ENCODE measurements at regions not wholly inside any gene's neighbourhood (a gene's known extent, or its start where the extent isn't known, plus 50 kb on each side); places are given as distances from the start of the nearest gene placed in this dataset.

GRCh38 chr13:50382511-50382910 lies 367.3 kb downstream of the KCNRG start:
- Histone ChIP-seq H3K27me3 (ENCODE audit: insufficient read depth, low read length, poor library complexity) (no peaks in the 10 kb centered on the region), H3K4me1 (ENCODE audit: control insufficient read depth, low read depth, low read length) (peaks cover 6% of the 10 kb centered on the region), H3K79me1 (ENCODE audit: low read length) (no peaks in the 10 kb centered on the region), H3K4me2 (ENCODE audit: low read length) (no peak overlapping the region), H3K36me3 (ENCODE audit: control insufficient read depth, insufficient read depth, low read length) (no peaks in the 10 kb centered on the region), H3K27ac (ENCODE audit: low read depth, low read length) (no peak overlapping the region), H3K79me2 (ENCODE audit: control insufficient read depth, insufficient read depth, low read length) (no peaks in the 10 kb centered on the region), H4K5ac (ENCODE audit: low read length) (no peak overlapping the region), H2BK5ac (ENCODE audit: low read length) (no peak overlapping the region), H2BK120ac (ENCODE audit: low read depth, low read length) (no peak overlapping the region), H3K56ac (ENCODE audit: low read length) (no peak overlapping the region), H3K9ac (ENCODE audit: low read length) (no peak overlapping the region), H4K8ac (ENCODE audit: low read depth, low read length) (no peak overlapping the region), H3K4me3 (ENCODE audit: low read length) (no peak overlapping the region), H2BK15ac (replicated peaks; ENCODE audit: low read depth) (no peak overlapping the region), H2AK5ac (ENCODE audit: low read length) (no peak overlapping the region), H3K18ac (ENCODE audit: low read length) (no peak overlapping the region), H3K4ac (ENCODE audit: low read depth, low read length) (no peak overlapping the region), H3K23ac (ENCODE audit: low read length) (no peak overlapping the region)
- WGBS (ENCODE audit: extremely low coverage, insufficient coverage, low lambda C conversion rate), result no CpG with 5 or more reads among the region's 1 CpG
- no peak for DNase-seq

- Histone ChIP-seq H3K23ac (ENCODE audit: low read length) (no peak overlapping the region), H3K79me1 (ENCODE audit: low read length) (no peaks in the 10 kb centered on the region)
Observed at GRCh38 chr13:50382951-50383350, 367.7 kb downstream of the KCNRG start.

GRCh38 chr13:50384724-50385123 lies 369.5 kb downstream of the KCNRG start:
- no peak overlapping the region for H2AK5ac ChIP-seq (ENCODE audit: low read length)
- no peak overlapping the region for H3K4ac ChIP-seq (ENCODE audit: low read depth, low read length)
- H2BK120ac ChIP-seq (ENCODE audit: low read depth, low read length), result no peak overlapping the region
- no peaks in the 10 kb centered on the region for H3K36me3 ChIP-seq (ENCODE audit: control insufficient read depth, insufficient read depth, low read length)
- no peak overlapping the region for H3K23ac ChIP-seq (ENCODE audit: low read length)
- H3K18ac ChIP-seq (ENCODE audit: low read length), result no peak overlapping the region
- H3K27ac ChIP-seq (ENCODE audit: low read depth, low read length), result no peak overlapping the region
- DNase-seq, result no peak
- WGBS (ENCODE audit: extremely low coverage, insufficient coverage, low lambda C conversion rate), result no CpG with 5 or more reads among the region's 1 CpG
- H2BK15ac ChIP-seq (replicated peaks; ENCODE audit: low read depth), result no peak overlapping the region
- no peak overlapping the region for H3K56ac ChIP-seq (ENCODE audit: low read length)
- H3K27me3 ChIP-seq (ENCODE audit: insufficient read depth, low read length, poor library complexity), result no peaks in the 10 kb centered on the region
- no peaks in the 10 kb centered on the region for H3K4me1 ChIP-seq (ENCODE audit: control insufficient read depth, low read depth, low read length)
- no peak overlapping the region for H4K8ac ChIP-seq (ENCODE audit: low read depth, low read length)
- H4K5ac ChIP-seq (ENCODE audit: low read length), result no peak overlapping the region
- H3K79me1 ChIP-seq (ENCODE audit: low read length), result no peaks in the 10 kb centered on the region
- no peaks in the 10 kb centered on the region for H3K79me2 ChIP-seq (ENCODE audit: control insufficient read depth, insufficient read depth, low read length)
- H2BK5ac ChIP-seq (ENCODE audit: low read length), result no peak overlapping the region
- H3K9ac ChIP-seq (ENCODE audit: low read length), result no peak overlapping the region
- no peak overlapping the region for H3K4me3 ChIP-seq (ENCODE audit: low read length)
- no peak overlapping the region for H3K4me2 ChIP-seq (ENCODE audit: low read length)

More at GRCh38 chr13:50382951-50383350, 367.7 kb downstream of the KCNRG start:
- WGBS (ENCODE audit: extremely low coverage, insufficient coverage, low lambda C conversion rate), result no CpG with 5 or more reads among the region's 4 CpGs
- Histone ChIP-seq H2BK15ac (replicated peaks; ENCODE audit: low read depth) (no peak overlapping the region), H3K36me3 (ENCODE audit: control insufficient read depth, insufficient read depth, low read length) (no peaks in the 10 kb centered on the region), H3K4me3 (ENCODE audit: low read length) (no peak overlapping the region), H2AK5ac (ENCODE audit: low read length) (no peak overlapping the region), H4K8ac (ENCODE audit: low read depth, low read length) (no peak overlapping the region), H3K4ac (ENCODE audit: low read depth, low read length) (no peak overlapping the region), H3K79me2 (ENCODE audit: control insufficient read depth, insufficient read depth, low read length) (no peaks in the 10 kb centered on the region), H2BK120ac (ENCODE audit: low read depth, low read length) (no peak overlapping the region), H3K18ac (ENCODE audit: low read length) (no peak overlapping the region), H3K56ac (ENCODE audit: low read length) (no peak overlapping the region), H2BK5ac (ENCODE audit: low read length) (no peak overlapping the region), H3K27ac (ENCODE audit: low read depth, low read length) (no peak overlapping the region), H3K4me1 (ENCODE audit: control insufficient read depth, low read depth, low read length) (peaks cover 5% of the 10 kb centered on the region), H3K27me3 (ENCODE audit: insufficient read depth, low read length, poor library complexity) (no peaks in the 10 kb centered on the region), H4K5ac (ENCODE audit: low read length) (no peak overlapping the region), H3K9ac (ENCODE audit: low read length) (no peak overlapping the region), H3K4me2 (ENCODE audit: low read length) (no peak overlapping the region)
- DNase-seq, result no peak

- WGBS (ENCODE audit: extremely low coverage, insufficient coverage, low lambda C conversion rate), result no CpG with 5 or more reads among the region's 10 CpGs
- DNase-seq, result peak; percentile 22
- H3K4me3 ChIP-seq (ENCODE audit: low read length), result no peak overlapping the region
Observed at GRCh38 chr13:50386541-50387050, 371.4 kb downstream of the KCNRG start.

GRCh38 chr13:50387051-50387581 lies 371.9 kb downstream of the KCNRG start:
- H3K4me3 ChIP-seq (ENCODE audit: low read length), result no peak overlapping the region
- no peak overlapping the region for H3K27ac ChIP-seq (ENCODE audit: low read depth, low read length)
- no peaks in the 10 kb centered on the region for H3K36me3 ChIP-seq (ENCODE audit: control insufficient read depth, insufficient read depth, low read length)
- no peak overlapping the region for H2BK15ac ChIP-seq (replicated peaks; ENCODE audit: low read depth)
- peaks cover 2% of the 10 kb centered on the region for H3K4me1 ChIP-seq (ENCODE audit: control insufficient read depth, low read depth, low read length)
- no peaks in the 10 kb centered on the region for H3K27me3 ChIP-seq (ENCODE audit: insufficient read depth, low read length, poor library complexity)
- no peak overlapping the region for H2BK120ac ChIP-seq (ENCODE audit: low read depth, low read length)
- H3K9ac ChIP-seq (ENCODE audit: low read length), result peak overlapping the region; percentile 4
- no peak overlapping the region for H2AK5ac ChIP-seq (ENCODE audit: low read length)
- H4K8ac ChIP-seq (ENCODE audit: low read depth, low read length), result no peak overlapping the region
- H3K18ac ChIP-seq (ENCODE audit: low read length), result no peak overlapping the region
- no peak overlapping the region for H3K23ac ChIP-seq (ENCODE audit: low read length)
- H3K79me2 ChIP-seq (ENCODE audit: control insufficient read depth, insufficient read depth, low read length), result no peaks in the 10 kb centered on the region
- no peak overlapping the region for H2BK5ac ChIP-seq (ENCODE audit: low read length)
- H3K56ac ChIP-seq (ENCODE audit: low read length), result no peak overlapping the region
- no CpG with 5 or more reads among the region's 6 CpGs for WGBS (ENCODE audit: extremely low coverage, insufficient coverage, low lambda C conversion rate)
- no peak overlapping the region for H3K4ac ChIP-seq (ENCODE audit: low read depth, low read length)
- no peaks in the 10 kb centered on the region for H3K79me1 ChIP-seq (ENCODE audit: low read length)
- H3K4me2 ChIP-seq (ENCODE audit: low read length), result no peak overlapping the region
- peak; percentile 75 for DNase-seq
- no peak overlapping the region for H4K5ac ChIP-seq (ENCODE audit: low read length)

More at GRCh38 chr13:50386541-50387050, 371.4 kb downstream of the KCNRG start:
- no peak overlapping the region for H3K4ac ChIP-seq (ENCODE audit: low read depth, low read length)
- peak overlapping the region; percentile 4 for H3K9ac ChIP-seq (ENCODE audit: low read length)
- H4K5ac ChIP-seq (ENCODE audit: low read length), result no peak overlapping the region
- H3K79me1 ChIP-seq (ENCODE audit: low read length), result no peaks in the 10 kb centered on the region
- H2BK5ac ChIP-seq (ENCODE audit: low read length), result no peak overlapping the region
- H3K27me3 ChIP-seq (ENCODE audit: insufficient read depth, low read length, poor library complexity), result no peaks in the 10 kb centered on the region
- H3K23ac ChIP-seq (ENCODE audit: low read length), result no peak overlapping the region
- no peak overlapping the region for H3K27ac ChIP-seq (ENCODE audit: low read depth, low read length)
- peak overlapping the region; percentile 44 for H3K56ac ChIP-seq (ENCODE audit: low read length)
- H3K79me2 ChIP-seq (ENCODE audit: control insufficient read depth, insufficient read depth, low read length), result no peaks in the 10 kb centered on the region
- no peak overlapping the region for H3K4me2 ChIP-seq (ENCODE audit: low read length)
- H3K36me3 ChIP-seq (ENCODE audit: control insufficient read depth, insufficient read depth, low read length), result no peaks in the 10 kb centered on the region
- no peak overlapping the region for H3K18ac ChIP-seq (ENCODE audit: low read length)
- H2BK15ac ChIP-seq (replicated peaks; ENCODE audit: low read depth), result no peak overlapping the region
- H2AK5ac ChIP-seq (ENCODE audit: low read length), result no peak overlapping the region
- H3K4me1 ChIP-seq (ENCODE audit: control insufficient read depth, low read depth, low read length), result peaks cover 2% of the 10 kb centered on the region
- H2BK120ac ChIP-seq (ENCODE audit: low read depth, low read length), result no peak overlapping the region
- H4K8ac ChIP-seq (ENCODE audit: low read depth, low read length), result no peak overlapping the region

GRCh38 chr13:50388481-50388880 lies 373.2 kb downstream of the KCNRG start:
- H3K4ac ChIP-seq (ENCODE audit: low read depth, low read length), result no peak overlapping the region
- peaks cover 2% of the 10 kb centered on the region for H3K4me1 ChIP-seq (ENCODE audit: control insufficient read depth, low read depth, low read length)
- no peak overlapping the region for H3K4me3 ChIP-seq (ENCODE audit: low read length)
- no peak overlapping the region for H2BK15ac ChIP-seq (replicated peaks; ENCODE audit: low read depth)
- H3K79me1 ChIP-seq (ENCODE audit: low read length), result no peaks in the 10 kb centered on the region
- H3K4me2 ChIP-seq (ENCODE audit: low read length), result no peak overlapping the region
- no peak for DNase-seq
- no peak overlapping the region for H3K27ac ChIP-seq (ENCODE audit: low read depth, low read length)
- H3K79me2 ChIP-seq (ENCODE audit: control insufficient read depth, insufficient read depth, low read length), result no peaks in the 10 kb centered on the region
- no peak overlapping the region for H3K18ac ChIP-seq (ENCODE audit: low read length)
- no peak overlapping the region for H2BK5ac ChIP-seq (ENCODE audit: low read length)
- no peak overlapping the region for H2BK120ac ChIP-seq (ENCODE audit: low read depth, low read length)
- no peak overlapping the region for H4K8ac ChIP-seq (ENCODE audit: low read depth, low read length)
- H3K23ac ChIP-seq (ENCODE audit: low read length), result no peak overlapping the region
- no peak overlapping the region for H2AK5ac ChIP-seq (ENCODE audit: low read length)
- no peak overlapping the region for H3K9ac ChIP-seq (ENCODE audit: low read length)
- no peaks in the 10 kb centered on the region for H3K27me3 ChIP-seq (ENCODE audit: insufficient read depth, low read length, poor library complexity)
- H4K5ac ChIP-seq (ENCODE audit: low read length), result no peak overlapping the region
- no CpG with 5 or more reads among the region's 3 CpGs for WGBS (ENCODE audit: extremely low coverage, insufficient coverage, low lambda C conversion rate)
- no peaks in the 10 kb centered on the region for H3K36me3 ChIP-seq (ENCODE audit: control insufficient read depth, insufficient read depth, low read length)
- no peak overlapping the region for H3K56ac ChIP-seq (ENCODE audit: low read length)
